ENCODE measurements at regions not wholly inside any gene's neighbourhood (a gene's known extent, or its start where the extent isn't known, plus 50 kb on each side); places are given as distances from the start of the nearest gene placed in this dataset.

DNA sequence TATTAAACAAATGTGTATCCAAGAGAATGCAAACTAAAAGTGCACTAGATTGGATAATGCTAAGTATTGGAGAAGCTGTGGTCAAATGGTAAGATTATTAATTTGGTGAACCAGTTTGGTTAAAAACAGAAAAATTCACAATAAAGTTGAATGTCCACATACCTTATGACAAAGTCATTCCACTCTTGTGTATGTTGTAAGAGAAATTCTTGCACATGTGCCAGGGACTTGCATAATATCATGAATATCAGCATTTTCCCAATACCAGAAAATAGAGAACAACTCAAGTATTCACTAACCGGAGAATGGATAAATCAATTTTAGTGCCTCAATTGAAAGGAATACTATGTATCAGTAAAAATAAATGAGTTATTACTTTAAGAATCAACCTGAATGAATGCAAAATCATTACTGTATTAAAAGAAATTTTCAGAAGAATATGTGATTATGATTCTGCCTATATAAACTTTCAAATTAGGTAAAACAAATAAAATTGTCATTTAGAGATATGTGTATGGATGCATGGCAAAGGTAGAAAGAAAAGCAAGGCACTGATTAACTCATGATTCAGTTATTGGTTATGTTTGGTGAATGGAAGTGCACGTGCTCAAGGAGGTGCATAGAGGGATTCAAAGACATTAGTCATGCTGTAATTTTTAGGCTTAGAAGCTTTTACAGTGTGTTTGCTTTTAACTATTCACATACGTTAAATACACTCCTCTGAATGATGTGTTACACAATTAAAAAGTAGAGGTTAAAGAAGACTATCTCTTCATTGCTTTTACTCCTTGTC lies 217.4 kb upstream of the KCNK2 start:
- TF ChIP-seq, protein P1, sequence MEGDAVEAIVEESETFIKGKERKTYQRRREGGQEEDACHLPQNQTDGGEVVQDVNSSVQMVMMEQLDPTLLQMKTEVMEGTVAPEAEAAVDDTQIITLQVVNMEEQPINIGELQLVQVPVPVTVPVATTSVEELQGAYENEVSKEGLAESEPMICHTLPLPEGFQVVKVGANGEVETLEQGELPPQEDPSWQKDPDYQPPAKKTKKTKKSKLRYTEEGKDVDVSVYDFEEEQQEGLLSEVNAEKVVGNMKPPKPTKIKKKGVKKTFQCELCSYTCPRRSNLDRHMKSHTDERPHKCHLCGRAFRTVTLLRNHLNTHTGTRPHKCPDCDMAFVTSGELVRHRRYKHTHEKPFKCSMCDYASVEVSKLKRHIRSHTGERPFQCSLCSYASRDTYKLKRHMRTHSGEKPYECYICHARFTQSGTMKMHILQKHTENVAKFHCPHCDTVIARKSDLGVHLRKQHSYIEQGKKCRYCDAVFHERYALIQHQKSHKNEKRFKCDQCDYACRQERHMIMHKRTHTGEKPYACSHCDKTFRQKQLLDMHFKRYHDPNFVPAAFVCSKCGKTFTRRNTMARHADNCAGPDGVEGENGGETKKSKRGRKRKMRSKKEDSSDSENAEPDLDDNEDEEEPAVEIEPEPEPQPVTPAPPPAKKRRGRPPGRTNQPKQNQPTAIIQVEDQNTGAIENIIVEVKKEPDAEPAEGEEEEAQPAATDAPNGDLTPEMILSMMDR (IDR thresholded peaks at IDR 0.05): no peak
- no peak for TF ChIP-seq POLR2A (IDR thresholded peaks at IDR 0.05)
- no peak for TF ChIP-seq EP300 (IDR thresholded peaks at IDR 0.05)
